Stimulated activated CD4-positive, alpha-beta T cell treated with anti-CD3 and anti-CD28 coated beads, Interleukin-15, amount 100 ng/mL, for 48 hours (primary cell): ENCODE measurements at regions not wholly inside any gene's neighbourhood (a gene's known extent, or its start where the extent isn't known, plus 50 kb on each side); places are given as distances from the start of the nearest gene placed in this dataset.

Experiments
- DNase-seq, 2 donors: peaks; one replicate each; pipeline ENCODE4 v3.0.0-alpha.2; 2020; ENCODE audit warnings: low read depth in 2 of 2

GRCh38 chr6:139926711-139927110 is 552.3 kb upstream of the CITED2 start:
- DNase-seq = no peak

DNA sequence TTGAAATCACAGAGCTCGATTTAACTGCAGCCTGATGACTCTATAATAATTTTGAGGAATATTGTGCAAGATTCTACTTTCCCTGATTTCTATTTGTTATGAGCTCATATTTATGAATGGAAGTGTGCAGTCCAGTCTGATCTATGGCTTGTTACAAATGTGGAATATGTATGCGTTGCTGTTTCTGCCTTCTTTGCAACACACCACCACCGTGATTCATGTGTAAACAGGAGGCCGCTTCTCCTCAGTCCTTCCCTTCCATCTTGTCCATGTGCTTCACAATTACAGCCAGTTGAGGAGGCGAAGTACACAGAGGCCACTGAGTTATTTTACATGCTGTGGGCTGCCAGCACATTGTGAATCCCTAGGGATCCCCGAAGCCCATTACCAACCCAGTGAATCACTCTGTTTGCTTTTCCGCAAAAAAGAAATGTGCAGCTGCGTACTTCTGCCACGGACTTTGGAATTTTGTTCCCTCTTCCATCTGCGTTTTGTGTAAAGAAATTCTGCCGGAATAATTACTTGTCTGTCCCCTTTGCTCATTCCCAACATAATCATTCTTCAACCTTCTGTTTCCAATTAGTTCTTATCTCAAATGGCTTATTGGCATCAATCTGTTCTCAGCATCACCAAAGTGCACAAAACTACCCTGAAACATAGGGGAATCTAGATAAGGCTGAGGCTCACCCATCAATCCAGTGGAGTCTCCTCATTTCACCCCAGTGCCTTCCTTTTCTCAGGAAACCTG is 551.6 kb upstream of the CITED2 start:
- DNase-seq = no peak

- DNase-seq = no peak
Measured at GRCh38 chr6:139923964-139924475, 549.6 kb upstream of the CITED2 start.

GRCh38 chr6:139922236-139922635 is 547.8 kb upstream of the CITED2 start:
- DNase-seq = no peak

DNA sequence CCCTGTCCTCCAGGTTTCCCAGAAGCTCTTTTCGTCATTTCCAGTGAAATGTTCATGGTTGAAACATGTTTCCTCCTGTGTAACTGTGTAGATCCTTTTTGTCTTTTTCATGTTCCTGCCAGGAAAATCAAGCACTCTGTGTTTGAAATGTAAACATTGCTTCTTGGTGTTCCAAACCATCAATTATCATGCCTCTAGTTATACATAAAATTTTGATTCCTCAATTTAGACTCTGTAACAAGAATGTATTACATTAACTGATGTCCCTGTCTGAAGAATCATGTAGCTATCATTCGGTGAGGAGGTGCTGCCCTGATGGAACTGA is 546.3 kb upstream of the CITED2 start:
- no peak for DNase-seq

GRCh38 chr6:139920027-139920775 is 545.8 kb upstream of the CITED2 start:
- DNase-seq = no peak

- DNase-seq = no peak
Measured at GRCh38 chr6:139919107-139920026, 544.9 kb upstream of the CITED2 start.

DNA sequence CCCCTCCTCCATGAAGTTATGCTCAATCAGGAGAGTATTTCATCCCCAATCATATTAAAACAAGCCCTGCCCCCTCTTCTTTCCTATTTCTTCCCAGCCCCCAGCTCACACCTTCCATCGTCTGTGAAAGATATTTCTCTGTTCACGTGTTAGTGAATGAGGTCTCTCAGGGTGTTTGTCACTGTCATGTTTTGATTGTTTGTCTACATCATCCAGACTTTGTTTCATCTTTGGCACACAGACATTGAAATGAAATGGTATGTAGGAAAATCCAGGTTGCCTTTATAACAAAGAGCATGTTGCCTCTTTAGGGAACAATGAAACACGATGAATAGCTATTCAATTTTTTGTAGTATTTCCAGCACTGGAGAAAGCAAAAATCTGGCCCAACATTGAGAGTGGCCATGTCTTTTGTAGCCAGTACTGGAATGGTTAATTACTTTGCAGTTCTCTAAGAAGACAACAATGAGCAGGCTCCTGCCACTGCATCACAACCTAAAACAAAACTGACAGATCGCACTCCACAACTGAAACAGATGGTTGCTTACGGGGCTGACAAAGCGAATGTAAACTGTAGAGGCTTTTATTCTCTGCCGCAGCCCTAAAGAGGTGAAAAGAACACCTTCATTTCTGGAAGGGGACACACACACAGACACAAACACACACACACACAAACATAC is 543.6 kb upstream of the CITED2 start:
- DNase-seq = no peak

DNA sequence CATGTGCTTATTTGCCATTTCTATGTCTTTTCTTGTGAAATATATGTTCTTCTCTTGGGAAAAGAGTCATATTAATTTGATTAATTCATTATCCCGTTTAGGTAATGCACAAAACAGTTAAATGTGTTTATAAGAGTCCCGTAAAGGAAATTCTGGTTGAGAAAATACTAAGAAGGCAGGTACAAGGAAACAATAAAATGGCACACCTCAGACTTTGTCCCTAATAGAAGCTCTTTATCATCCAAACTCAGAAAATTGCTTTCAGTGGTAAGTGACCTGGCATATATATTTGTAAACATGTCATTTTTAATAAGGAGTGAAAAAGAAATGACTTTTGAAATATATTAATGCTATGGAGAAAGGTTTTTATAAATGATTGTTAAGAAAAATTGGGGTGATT is 540.5 kb upstream of the CITED2 start:
- DNase-seq = no peak

- DNase-seq = no peak
Measured at GRCh38 chr6:139912735-139913400, 538.4 kb upstream of the CITED2 start.

DNA sequence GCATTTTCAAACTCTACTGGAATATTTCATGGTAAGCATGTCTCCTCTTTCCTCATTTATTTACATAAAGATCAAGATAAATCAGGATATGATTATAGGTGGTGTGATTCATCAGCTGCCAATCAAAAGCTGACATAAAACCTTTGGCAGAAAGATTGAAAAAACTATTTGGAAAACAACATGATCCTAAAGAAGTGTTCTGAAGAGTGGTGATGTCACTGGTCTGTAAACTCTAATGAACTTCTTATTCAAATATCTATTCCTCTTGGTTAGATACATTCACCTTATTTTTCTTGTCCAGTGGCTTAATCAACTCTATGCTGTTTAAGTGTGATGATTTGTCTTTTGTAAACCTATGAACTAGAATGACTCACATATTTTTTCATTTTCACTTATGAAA is 535.5 kb upstream of the CITED2 start:
- DNase-seq = no peak

DNA sequence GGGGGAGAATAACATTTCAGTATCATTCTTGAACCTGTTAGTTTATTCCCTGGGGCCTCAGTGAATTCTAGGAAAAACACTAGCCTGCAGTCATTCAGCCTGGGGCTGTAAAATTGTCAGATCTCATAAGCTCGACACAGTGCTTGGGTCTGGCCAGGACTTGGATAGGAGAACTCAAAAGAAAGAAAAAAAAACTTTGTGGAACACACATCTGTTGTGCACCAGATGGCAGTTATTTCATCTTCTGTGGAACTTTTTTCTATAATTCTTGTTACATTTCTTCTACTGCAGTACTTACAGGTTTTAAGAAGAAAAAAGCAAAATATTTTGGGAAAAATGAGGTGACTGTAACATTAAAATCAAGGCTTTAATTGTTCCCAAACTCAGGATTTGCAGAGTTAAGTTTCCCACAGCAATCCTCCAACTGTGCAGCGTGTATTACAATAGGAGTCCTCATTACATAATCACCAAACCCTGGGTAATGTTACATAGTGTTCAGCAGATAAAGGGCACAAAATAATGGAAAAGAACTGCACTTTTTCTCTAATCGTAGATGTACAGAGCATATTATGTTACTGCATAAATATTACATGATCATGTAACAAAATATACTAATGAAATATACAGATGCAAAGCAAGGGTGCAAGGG is 531.1 kb upstream of the CITED2 start:
- DNase-seq = no peak

DNA sequence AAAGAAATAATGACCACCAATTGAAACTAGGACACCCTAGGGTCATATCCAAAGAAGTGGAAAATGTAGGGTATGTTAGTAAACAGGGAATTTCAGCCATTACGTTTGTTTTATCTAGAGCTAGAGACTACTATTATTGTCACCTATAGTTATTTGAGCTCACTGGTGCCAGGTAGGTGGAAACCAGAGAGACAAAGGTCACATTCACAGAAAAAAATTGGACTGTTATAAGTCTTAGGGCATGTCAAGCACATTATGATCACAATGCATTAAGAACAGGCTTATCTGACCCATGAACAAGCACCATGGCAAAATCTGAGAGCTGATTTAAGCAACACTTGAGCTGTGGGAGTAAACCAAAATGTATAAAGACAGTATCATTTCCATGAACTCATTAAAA is 530.1 kb upstream of the CITED2 start:
- no peak for DNase-seq

DNA sequence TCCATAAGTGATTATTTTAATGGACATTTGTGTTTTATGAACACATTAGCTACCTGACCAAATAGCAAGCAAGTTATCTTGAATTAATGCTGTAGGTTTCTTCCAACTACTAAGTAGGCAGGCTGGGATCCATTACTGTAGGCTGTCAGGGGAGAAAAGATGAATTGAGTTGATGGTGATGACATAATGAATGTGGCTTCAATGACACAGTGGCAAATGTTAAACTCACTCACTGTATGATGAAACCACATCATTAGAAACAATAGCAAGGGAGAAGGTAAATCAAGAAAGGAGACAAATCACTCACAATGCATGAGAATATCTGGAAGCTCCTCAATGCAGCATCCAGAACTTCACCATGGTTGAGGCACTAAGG is 529.7 kb upstream of the CITED2 start:
- DNase-seq = no peak

- DNase-seq = no peak
Measured at GRCh38 chr6:139903411-139904157, 529.1 kb upstream of the CITED2 start.

- no peak for DNase-seq
Measured at GRCh38 chr6:139895205-139895793, 520.9 kb upstream of the CITED2 start.

DNA sequence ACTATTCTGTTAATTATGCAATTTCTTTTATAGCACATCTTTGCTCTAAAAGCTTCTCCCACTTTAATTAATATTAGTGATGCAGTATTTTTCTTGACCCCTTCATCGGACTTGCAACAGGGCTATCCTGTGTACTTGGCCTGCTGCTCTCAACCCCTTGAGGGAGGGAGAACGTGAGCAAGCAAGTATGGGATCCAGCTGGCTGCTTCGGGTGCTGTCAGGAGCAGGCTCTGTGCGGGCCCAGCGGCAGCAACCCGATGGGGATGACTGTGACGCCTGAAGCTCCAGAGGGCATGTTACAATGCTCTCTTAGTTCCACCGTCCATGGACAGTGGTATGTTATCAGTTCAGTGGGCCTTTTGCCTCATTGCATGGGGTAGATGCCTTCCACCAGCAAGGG is 519.8 kb upstream of the CITED2 start:
- no peak for DNase-seq

- DNase-seq = no peak
Measured at GRCh38 chr6:139891471-139891870, 517.0 kb upstream of the CITED2 start.

DNA sequence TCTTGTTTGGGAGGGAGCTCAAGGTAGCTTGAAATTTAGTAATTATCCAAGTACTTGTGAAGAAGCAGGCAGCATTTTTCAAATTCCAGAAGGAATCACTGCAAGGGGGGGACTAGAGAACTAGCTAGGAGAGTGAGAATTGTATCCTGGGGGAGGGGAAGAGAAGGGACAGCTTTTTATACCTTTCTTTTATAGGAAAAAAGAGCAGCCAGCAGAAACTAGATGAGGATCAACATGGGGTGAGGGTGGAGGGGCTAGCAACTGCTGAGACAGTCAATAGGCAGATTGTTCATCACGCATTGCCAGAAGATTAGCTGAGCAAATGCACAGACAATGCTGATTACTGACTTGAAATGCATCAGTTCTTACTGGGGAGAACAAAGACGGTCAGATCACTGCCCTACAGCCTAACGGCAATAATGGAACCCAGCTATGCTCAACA is 514.3 kb upstream of the CITED2 start:
- DNase-seq = no peak
